HG02884 (cell line): ENCODE measurements at regions not wholly inside any gene's neighbourhood (a gene's known extent, or its start where the extent isn't known, plus 50 kb on each side); places are given as distances from the start of the nearest gene placed in this dataset.
A peak's percentile ranks its signal among the peaks of the same experiment; 100 is the strongest.
"Not testable (repeated sequence)": the region's sequence is repeated elsewhere in the genome, so short reads cannot be mapped to it uniquely, and the experiment has no call there.

Experiments
- ATAC-seq: cut with Tn5 transposase; IDR thresholded peaks from one replicate; pipeline ENCODE4 v1.9.1; 2021; ENCODE audit warnings: mild to moderate bottlenecking, moderate library complexity; ENCODE audit not compliant: unreplicated experiment

DNA sequence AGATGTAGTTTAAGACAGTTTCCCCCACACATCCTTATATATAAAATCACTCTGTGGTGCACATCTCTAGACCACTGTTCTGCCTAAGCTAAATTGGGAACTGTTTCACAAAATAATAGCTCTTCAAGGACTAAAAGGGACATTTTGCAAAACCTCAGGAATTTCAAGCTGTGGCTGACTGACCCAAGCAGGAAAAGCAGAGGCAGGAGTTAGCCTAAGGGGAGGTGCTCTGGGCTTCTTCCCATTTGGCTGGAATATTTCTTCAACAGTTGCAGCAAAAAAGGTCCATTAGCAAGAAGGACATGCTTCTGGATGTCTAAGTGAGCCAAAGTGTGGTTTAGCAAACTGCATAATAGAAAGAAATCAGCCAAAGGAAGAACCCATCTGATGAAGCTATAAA is 551.2 kb upstream of the ANKRD30A start:
- no peak for ATAC-seq

DNA sequence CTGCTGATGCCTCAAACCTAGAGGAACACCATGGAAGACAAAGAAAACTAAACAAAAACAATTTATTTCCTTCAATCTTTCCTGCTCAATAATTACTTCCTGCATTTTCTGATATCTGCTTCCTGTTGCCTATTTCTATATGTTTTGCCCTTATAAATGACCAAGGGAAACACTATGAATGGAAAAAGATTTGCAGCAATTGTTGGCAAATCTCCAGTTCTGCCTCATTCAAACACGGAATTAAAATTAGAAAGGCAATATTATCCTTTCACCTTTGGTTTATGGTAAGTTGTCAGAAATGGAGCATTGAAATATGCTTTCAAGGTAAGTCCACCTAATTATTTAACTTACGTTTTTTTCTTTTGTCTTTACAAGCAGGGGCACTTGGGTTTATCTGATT is 552.2 kb upstream of the ANKRD30A start:
- ATAC-seq = no peak

DNA sequence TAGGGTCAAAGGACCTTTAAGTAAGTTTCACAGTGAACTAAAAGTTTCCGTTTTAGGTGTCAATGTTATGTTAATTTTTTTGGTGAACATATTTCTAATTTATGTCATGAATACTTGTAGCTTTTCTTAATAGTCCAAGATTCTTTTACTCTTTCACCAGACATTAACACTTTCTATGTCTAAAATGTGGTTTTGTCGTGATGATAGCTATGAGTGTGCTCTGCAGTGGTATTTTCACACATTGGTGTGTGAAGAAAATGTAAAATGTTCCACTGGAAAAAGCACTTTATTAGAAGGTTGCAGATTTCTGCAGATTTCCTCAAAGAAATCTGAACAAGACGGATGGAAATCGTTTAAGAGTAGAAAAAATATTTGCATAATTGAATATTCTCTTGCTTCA is 561.0 kb upstream of the ANKRD30A start:
- no peak for ATAC-seq

DNA sequence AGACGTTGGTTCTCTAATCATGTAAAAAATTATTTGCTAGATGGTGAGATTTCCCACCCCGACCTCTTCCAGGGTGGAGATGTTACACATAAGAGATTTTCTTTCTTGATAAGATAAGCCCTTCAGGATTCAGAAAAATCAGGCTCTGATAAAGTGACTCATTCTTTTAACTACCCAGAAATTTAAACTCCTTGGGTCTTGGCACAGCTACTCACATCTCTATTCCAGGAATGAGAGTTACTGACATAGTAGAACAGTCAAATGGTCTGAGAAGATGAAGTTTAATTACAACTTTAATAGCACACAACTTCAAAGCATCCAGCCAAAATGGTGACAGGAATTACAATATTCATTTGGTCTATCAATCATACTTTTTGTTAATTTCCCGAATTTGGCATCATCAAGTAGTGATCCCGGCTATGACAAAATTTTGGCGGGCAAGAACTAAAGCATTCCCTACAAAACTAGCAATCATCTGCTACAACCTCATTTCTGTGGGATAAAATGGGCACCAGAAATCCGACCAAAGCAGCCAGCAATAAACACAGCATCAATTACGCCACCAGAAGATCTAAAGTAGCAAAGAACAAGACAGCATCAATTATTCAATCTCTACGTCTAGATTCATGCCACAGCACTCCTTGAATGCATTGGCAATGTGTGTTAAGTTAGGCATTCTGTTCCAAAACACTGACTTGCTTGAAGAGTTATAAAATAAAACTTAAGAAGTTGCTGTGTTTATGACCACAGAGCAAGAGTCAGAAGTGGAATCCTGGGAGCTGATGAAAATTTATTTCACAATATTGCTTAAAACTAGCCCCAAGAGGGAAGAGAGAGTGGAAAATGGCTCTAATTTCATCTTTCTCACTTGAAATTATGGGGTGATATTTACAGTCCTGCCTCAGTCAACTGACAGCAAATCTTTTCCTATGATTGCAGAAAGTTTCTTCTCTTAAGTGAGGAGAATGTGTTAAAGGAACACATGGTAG is 565.7 kb upstream of the ANKRD30A start:
- no peak for ATAC-seq

DNA sequence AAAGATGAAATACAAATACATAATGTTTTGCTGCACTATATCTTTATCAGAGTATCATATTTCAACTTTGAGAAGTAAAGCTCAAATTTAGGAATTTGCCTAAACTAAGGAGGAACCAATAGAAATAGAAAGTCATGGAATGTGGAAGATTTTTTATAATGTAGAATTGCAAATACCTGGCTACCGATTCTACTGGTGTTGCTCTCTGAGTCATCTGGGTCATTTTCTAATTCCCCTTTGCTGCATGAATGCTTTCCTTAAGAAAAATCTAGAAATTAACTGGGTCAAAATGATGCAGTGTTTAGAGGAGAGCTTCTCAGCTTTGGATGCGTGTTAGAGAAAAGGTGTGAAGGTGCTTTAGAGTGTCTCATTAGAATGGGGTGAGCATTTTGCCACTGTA is 568.9 kb upstream of the ANKRD30A start:
- ATAC-seq = no peak

DNA sequence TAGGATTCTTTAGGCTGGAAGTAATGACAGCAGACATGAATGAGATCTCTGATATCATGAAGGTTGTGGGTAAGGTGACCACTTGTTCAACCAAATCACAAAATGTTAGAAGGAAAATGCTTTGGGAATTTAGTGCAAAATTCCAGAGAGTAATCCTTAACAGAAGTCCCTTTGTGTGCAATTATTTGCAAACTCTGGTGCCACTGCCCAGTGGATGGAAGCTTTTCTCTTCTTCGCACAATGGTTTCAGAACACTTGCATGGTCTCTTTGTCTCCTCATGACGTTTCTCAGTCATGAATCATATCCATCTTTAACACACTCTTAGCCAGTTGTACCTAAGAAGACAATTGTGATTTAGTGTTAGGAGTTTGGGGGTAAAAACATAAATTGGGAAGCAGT is 570.4 kb upstream of the ANKRD30A start:
- no peak for ATAC-seq

DNA sequence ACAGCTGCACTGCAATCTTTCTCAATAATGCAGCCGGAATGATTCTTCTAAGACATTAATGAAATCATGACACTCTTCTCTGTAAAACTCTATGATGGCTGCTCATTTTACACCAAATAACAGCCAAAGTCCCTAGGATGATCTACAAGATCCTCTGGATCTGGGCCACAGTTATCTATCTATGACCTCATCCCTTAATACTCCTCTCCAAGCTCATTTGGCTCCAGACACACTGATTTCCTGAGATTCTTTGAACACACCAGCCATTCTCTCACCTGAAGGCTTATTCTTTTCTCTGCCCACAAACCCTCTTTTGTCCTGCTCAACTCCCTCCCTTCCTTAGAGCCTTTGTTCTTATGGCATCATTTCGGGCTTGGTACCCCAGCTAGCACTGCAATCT is 577.4 kb upstream of the ANKRD30A start:
- ATAC-seq = no peak

DNA sequence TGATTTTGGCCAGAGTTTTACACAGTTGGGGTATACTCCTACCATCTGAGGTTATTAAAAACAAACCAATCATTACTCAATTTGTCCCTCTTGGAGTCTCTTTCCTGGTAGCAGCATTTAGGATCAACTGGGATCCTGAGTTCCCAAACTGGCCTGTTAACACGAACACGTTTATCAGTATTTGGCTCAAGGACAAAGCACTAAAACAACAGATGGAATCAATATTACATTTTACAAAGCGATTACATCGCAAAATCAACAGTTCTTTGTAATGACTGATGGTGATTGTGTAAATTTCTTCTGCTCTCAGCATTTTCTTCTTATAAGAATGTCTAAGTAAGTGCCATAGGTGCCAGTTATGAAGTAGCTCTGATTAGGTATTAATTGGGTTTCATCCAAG is 582.9 kb upstream of the ANKRD30A start:
- no peak for ATAC-seq

DNA sequence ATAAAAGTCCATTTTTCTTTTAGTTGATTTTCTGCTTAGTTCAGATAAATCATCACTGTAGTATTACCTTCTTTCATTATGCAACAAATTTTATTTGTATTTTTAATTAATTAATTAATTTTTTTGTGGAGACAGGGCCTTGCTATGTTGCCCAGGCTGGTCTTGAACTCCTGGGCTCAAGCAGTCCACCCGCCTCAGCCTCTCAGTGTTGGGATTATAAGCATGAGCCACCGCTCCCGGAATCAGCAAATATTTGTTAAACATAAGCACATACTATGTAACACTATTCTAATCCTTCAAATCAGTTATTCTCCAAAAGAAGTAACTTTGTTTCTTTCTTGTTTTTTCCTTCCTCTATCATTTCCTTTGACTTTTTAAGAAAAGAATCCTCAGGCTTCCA is 584.8 kb upstream of the ANKRD30A start:
- ATAC-seq = no peak

DNA sequence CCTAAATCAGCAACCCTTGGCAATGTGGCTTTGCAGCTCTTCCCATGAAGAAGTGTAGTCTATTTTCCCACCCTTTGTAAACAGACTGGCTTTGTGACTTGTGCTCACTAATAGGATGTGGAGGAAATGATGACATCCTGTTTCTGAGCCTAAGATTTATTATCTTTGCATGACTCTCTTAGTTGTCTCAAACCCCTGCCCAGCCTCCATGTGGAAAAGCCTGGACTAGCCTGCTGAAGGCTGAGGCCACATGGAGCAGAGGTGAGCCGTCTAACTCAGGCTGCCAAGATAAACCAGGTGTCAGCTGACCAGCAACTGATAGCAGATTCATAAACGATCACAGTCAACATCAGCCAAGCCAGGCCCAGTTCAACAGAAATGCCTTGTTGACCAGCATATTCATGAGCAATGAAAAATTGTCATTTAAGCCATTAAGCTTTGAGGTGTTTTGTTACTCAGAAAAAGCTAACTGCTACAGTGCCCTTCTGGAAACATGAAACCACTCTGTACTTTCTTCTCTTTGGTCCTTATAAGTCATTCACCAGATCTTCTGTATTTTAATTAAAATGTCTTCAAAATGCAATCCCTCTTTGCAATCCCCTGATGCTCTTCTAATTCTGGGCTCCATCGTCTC is 586.3 kb upstream of the ANKRD30A start:
- no peak for ATAC-seq

DNA sequence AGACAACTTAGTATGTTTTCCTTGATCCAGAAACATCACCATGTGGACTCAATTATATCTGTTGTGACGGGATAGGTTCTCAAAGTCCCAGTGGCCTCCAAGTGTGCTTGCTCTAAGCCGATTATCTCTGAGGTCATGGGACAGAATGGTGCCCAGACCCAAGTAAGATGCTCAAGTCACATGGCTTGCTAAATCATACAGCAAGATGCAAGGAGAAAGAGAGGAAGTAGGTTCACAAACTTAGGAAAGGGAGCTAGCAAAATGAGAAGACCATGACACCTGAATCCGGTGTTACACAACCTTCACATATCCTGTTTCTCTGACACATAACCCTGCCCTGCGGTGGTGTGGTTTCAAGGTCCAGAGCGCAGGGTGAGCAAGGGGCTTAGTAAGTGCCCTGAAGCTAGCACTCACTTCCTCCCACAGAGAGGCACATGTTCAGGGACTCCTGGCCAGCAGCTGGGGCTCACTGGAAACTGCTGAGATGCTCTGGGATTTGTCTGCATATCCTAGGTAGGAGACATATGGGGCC is 590.9 kb upstream of the ANKRD30A start:
- peak; percentile 99 for ATAC-seq

DNA sequence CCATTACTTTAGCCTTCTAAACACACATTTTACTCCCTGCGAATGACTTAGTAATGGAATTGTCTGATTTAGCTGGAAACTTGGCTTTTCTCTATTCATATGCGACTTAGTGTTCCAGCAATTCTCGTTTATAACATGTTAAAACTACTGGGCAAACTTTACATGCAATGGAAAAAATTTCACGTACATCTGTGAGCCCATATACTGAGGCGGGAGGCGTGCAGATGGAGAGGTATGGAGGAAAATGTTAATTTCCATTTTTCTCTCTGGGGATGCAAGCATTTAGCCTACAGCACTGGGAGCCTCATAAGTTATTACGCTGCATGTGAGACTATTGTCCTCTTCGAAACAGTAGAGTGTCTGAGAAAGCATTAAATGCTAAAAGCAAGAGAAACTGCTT is 591.5 kb upstream of the ANKRD30A start:
- ATAC-seq = no peak

DNA sequence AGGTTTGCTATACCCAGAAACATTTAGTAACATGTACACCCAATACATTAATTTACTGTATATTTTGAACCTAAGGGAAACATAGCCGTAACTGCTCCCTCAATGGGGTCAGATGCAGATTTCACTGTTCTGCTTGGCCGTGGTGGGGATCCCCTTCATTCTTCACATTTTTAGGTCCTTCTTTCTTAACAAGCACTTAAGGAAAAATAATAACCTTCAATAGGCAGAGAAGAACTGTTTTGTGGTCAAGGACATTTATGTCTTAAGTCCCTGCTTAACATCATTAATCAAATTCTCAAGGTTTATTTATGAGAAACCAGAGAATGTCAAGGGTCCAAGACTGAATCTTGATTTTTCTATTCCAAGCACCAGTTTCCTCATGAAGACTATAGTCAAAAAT is 592.1 kb upstream of the ANKRD30A start:
- ATAC-seq = no peak

DNA sequence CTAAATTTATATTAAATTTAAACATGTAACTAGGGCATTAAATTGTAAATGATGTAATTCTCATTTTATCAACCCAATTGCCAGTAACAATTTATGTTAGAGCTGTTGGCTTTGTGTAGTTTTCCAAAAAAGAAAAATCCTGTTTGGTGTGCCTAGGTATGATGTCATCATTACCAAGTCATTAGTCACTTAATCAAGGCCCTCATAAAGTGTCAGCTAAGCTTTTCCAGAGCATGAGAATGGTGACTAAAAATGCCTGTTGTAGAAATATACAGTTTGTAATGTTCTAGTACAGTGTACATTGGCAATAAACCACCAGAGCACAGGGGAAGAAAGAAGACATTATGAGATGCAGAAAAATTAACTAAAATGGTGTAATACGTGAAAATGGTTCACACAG is 593.8 kb upstream of the ANKRD30A start:
- no peak for ATAC-seq

DNA sequence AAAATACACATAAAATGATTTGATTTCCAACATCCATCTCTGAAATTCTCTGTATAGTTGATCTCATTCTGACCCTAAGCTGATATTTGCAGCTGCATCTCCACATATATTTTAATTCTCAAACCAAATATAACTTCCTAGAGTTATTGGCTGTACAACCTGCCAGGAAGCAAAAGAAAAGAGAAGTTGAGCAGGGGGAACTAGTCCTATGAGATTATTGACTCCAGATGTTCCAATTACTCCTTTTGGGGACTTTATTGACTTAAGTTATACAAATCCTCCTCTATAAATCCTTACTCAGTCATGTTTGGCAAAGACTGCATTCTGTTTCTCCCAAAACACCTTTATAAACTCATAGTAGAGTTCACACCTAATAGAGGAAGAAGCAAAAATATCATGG is 599.4 kb upstream of the ANKRD30A start:
- ATAC-seq = no peak

DNA sequence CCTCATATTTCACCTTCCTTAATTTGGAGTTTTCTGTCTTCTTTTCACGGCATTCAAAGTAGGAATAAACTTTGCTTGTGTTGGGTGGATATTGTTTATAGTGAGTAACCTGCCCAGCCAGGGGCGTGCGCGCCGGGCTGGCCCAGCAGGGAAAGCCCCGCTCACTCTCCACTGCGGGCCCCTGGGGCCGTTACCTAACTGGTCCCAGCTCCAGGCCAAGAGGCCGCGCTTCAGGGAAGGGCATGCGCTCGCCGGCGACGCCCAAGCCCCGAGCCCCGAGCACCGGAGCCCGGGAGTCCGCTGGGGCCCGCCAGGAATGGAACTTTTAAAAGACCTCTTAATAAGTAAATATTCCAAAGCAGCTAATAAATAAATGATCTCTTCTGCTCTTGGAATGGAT is 601.3 kb upstream of the ANKRD30A start:
- not testable (repeated sequence) for ATAC-seq

DNA sequence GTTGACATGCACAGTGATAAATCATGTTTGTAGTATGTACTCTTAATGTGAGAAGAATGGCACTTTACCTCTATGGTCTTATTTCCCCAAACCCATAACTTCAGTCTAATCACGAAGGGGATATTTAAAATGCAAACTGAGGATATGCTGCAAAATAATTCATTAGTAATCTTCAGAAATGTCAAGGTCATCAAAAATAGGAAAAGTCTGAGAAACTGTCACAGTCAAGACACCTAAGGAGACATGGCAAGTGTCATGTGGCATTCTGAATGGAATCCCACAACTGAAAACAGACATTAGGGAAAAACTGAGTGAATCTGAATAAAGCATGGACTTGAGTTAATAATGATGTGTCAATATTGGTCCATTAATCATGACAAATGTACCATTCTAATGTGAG is 605.5 kb upstream of the ANKRD30A start:
- no peak for ATAC-seq

DNA sequence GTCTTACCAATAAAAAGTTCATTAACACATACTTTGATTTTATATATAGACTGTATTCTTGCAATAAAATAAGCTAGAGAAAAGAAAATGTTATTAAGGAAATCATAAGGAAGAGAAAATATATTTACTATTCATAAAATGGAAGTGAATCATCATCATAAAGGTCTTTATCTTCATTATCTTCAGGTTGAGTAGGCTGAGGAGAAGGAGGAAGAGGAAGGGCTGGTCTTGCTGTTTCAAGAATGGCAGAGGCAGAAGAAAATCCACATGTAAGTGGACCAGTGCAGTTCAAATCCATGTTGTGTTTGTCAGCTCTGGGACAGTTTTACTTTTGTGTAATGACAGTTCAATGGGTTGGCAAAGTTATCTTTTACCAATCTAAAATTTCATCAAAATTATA is 609.1 kb upstream of the ANKRD30A start:
- ATAC-seq = no peak

DNA sequence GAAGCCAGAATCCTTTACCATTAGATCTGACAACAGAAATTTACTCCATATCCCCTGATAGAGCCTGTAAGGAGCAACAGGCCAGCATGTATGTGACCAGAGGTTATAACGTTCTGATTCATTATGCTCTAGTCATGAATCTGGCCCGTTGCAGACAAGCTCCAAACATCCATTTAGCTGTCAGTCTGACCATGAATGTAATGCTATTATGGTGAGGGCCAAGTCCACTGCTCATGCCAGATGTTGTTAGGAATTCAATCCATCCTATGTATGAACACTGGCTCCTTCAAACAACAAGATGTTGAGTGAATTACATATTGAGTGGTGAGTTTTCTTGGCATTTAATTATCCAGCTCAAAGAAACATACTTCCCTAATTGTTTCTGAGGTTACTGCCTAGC is 610.1 kb upstream of the ANKRD30A start:
- no peak for ATAC-seq

DNA sequence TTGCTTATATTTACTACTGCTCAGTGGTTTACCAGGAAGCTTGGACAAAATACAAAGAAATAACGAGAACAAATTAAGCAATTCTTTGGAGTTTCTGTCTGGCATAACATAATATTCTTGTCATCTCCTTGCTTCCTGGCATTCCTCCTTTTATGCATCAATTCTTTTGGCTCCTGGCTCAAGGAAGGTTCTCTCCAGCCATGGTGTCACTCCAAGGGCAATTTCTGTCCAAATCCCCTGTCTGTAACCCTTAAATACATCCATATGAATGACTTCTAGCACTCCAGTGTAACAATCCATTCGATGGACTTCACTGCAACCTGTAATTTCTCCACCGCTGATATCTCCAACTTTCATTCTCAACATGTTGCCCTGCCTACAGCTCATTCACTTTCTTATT is 617.7 kb upstream of the ANKRD30A start:
- ATAC-seq = no peak

DNA sequence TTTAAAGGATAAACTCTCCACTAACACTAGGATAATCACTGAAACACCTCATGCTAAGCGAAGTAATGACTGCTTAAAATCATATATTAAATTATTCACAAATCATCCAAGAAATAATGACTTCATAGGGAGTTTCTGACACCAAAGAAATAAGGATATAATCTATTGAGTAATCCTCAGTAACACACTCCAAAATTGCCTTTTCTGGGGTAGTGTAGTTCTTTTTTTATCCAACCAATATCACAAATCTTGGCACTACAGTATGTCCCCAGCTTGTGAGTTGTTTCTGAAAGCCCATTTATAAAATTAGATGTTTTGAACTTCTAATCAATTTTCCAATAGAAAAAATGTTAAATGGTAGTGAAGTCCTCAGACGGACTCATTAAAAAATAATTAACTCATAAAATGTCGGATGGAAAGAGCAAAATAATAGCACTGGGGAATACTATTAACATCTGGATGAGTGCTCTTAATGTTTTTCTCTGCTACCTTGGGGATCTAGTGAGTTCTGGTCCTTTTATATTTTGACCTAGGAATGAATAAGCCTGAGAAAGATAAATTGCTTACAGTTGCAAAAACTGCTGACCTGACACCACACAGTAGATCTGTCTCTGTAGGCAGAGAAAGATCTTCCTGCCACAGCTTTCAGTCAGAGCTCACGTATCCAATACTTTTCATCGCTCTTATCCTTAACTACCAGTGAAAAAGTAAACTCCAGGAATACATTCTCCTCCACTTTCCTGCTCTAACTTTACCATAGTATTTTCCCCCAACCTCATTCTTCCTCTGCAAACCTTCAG is 618.5 kb upstream of the ANKRD30A start:
- no peak for ATAC-seq
